Common myeloid progenitor, CD34-positive (primary cell): ENCODE measurements at regions not wholly inside any gene's neighbourhood (a gene's known extent, or its start where the extent isn't known, plus 50 kb on each side); places are given as distances from the start of the nearest gene placed in this dataset.
A peak's percentile ranks its signal among the peaks of the same experiment; 100 is the strongest.

Experiments used
- CTCF ChIA-PET: fragments of 350-600 bp; sonication (Branson Sonifier 250); formaldehyde crosslinking; loops from one replicate; lab custom pipeline; 2021; ENCODE audit warnings: antibody characterized with exemption; lab: Charles Lee
- POLR2A ChIA-PET: fragments of 350-600 bp; sonication (Branson Sonifier 250); formaldehyde crosslinking; loops from one replicate; lab custom pipeline; 2021; ENCODE audit warnings: antibody characterized with exemption; lab: Charles Lee
- DNase-seq, 3 donors: peaks; one replicate each; pipeline versions ENCODE4 v3.0.0 to v3.0.0-alpha.2; 2013
- H3K27ac ChIP-seq, 2 experiments: 1 replicate in 1 of 2; 2 replicates in 1 of 2; pipeline ENCODE4 v1.7.0; 2013; ENCODE audit warnings: inconsistent platforms in 2 of 2, low read length in 2 of 2, mild to moderate bottlenecking in 2 of 2, low read depth in 1 of 2, moderate library complexity in 1 of 2; ENCODE audit not compliant: severe bottlenecking in 2 of 2, insufficient read depth in 1 of 2, poor library complexity in 1 of 2
- H3K27me3 ChIP-seq, 5 experiments: replicated peaks in 2 of 5; 1 replicate in 3 of 5; 2 replicates in 2 of 5; pipeline versions ENCODE4 v1.6.1 to v1.7.0; 2013; ENCODE audit warnings: low read length in 4 of 5, mild to moderate bottlenecking in 2 of 5, moderate library complexity in 2 of 5, inconsistent platforms in 1 of 5; ENCODE audit not compliant: insufficient read depth in 5 of 5, control insufficient read depth in 4 of 5
- H3K36me3 ChIP-seq, 4 experiments: 1 replicate in 2 of 4; 2 replicates in 2 of 4; pipeline versions ENCODE4 v1.6.1 to v1.7.0; 2013; ENCODE audit warnings: low read length in 3 of 4, control low read depth in 1 of 4, mild to moderate bottlenecking in 1 of 4; ENCODE audit not compliant: control insufficient read depth in 4 of 4, insufficient read depth in 4 of 4
- H3K4me1 ChIP-seq, 4 experiments: 1 replicate in 3 of 4; 2 replicates in 1 of 4; pipeline versions ENCODE4 v1.6.1 to v1.7.1; 2013; ENCODE audit warnings: low read length in 3 of 4, mild to moderate bottlenecking in 3 of 4, control low read depth in 1 of 4, inconsistent platforms in 1 of 4, moderate library complexity in 1 of 4; ENCODE audit not compliant: control insufficient read depth in 4 of 4, insufficient read depth in 4 of 4; ENCODE audit errors: control extremely low read depth in 1 of 4
- H3K4me3 ChIP-seq, 7 experiments: 1 replicate in 4 of 7; 2 replicates in 3 of 7; pipeline versions ENCODE4 v1.5.1 to v1.7.0; 2013; ENCODE audit warnings: mild to moderate bottlenecking in 7 of 7, low read length in 6 of 7, moderate library complexity in 6 of 7, inconsistent platforms in 2 of 7, low read depth in 2 of 7, control low read depth in 1 of 7; ENCODE audit not compliant: insufficient read depth in 4 of 7, control insufficient read depth in 1 of 7; ENCODE audit errors: extremely low read depth in 1 of 7
- H3K9me3 ChIP-seq, 5 experiments: 1 replicate in 4 of 5; 2 replicates in 1 of 5; pipeline versions ENCODE4 v1.6.1 to v1.7.1; 2013; ENCODE audit warnings: low read length in 4 of 5, mild to moderate bottlenecking in 2 of 5, inconsistent platforms in 1 of 5, low read depth in 1 of 5, moderate library complexity in 1 of 5; ENCODE audit not compliant: control insufficient read depth in 4 of 5, insufficient read depth in 2 of 5; ENCODE audit errors: control extremely low read depth in 1 of 5
- WGBS: methylation state at CpG from one replicate; pipeline ENCODE4 v1.1.5; 2013; ENCODE audit not compliant: insufficient coverage; 5-methylcytosine and 5-hydroxymethylcytosine counted together

- Histone ChIP-seq H3K9me3 (no peaks in the 10 kb centered on the region), H3K27ac (no peak overlapping the region), H3K4me3 (no peak overlapping the region), H3K4me1 (peaks cover 0 to 41% (median 27%) of the 10 kb centered on the region in 4 experiments), H3K36me3 (no peaks in the 10 kb centered on the region), H3K27me3 (no peaks in the 10 kb centered on the region)
- CTCF ChIA-PET: interaction anchor here (0.7 to 1.4 kb wide), 8 partner anchors 8 to 279 kb away, joined by 3 to 4 read pairs (median 3); no protein-coding TSS in a partner anchor
- WGBS: 79% methylated on average over 20 of the region's 22 CpGs
- POLR2A ChIA-PET: interaction anchor here (0.7 kb wide), 1 partner anchor 44 kb away, joined by 4 read pairs; no protein-coding TSS in a partner anchor
- peak in 2 of 3 donors; percentile 33 to 35 for DNase-seq
These were observed 89.3 kb upstream of the GSE1 start for GRCh38 chr16:85523602-85524364.

GRCh38 chr16:85524365-85524629, 88.8 kb upstream of the GSE1 start:
- H3K36me3 ChIP-seq: no peaks in the 10 kb centered on the region
- H3K9me3 ChIP-seq: no peaks in the 10 kb centered on the region
- no peak overlapping the region for H3K4me3 ChIP-seq
- no peak overlapping the region for H3K27ac ChIP-seq
- ChIA-PET CTCF (interaction anchor here (0.7 to 1.4 kb wide), 4 partner anchors 27 to 63 kb away, joined by 3 to 4 read pairs (median 4); no protein-coding TSS in a partner anchor), POLR2A (interaction anchor here (1.1 kb wide), 1 partner anchor 11 kb away, joined by 4 read pairs; no protein-coding TSS in a partner anchor)
- no peak for DNase-seq
- H3K4me1 ChIP-seq: peaks cover 0 to 45% (median 29%) of the 10 kb centered on the region in 4 experiments
- WGBS: 74% methylated on average over 6 of the region's 8 CpGs
- H3K27me3 ChIP-seq: no peaks in the 10 kb centered on the region

- no peaks in the 10 kb centered on the region for H3K27me3 ChIP-seq
- DNase-seq: peak; percentile 57 to 79 (median 77)
- H3K9me3 ChIP-seq: no peaks in the 10 kb centered on the region
- WGBS: 73% methylated on average over 26 of the region's 29 CpGs
- POLR2A ChIA-PET: interaction anchor here (1.1 kb wide), 1 partner anchor 11 kb away, joined by 4 read pairs; no protein-coding TSS in a partner anchor
- no peaks in the 10 kb centered on the region for H3K36me3 ChIP-seq
- peaks cover 0 to 49% (median 29%) of the 10 kb centered on the region in 4 experiments for H3K4me1 ChIP-seq
- H3K4me3 ChIP-seq: no peak overlapping the region
- CTCF ChIA-PET: interaction anchor here (0.9 to 5.6 kb wide), 6 partner anchors 18 to 63 kb away, joined by 3 to 26 read pairs (median 4); no protein-coding TSS in a partner anchor
- no peak overlapping the region for H3K27ac ChIP-seq
These were observed 88.3 kb upstream of the GSE1 start for GRCh38 chr16:85524630-85525419.

- H3K4me3 ChIP-seq: no peak overlapping the region
- H3K27me3 ChIP-seq: no peaks in the 10 kb centered on the region
- DNase-seq: no peak
- ChIA-PET CTCF (interaction anchor here (0.9 to 5.6 kb wide), 4 partner anchors 17 to 33 kb away, joined by 3 to 26 read pairs (median 4); no protein-coding TSS in a partner anchor), POLR2A (interaction anchor here (0.6 to 1.1 kb wide), 2 partner anchors 9 to 10 kb away, joined by 3 to 4 read pairs; no protein-coding TSS in a partner anchor)
- H3K9me3 ChIP-seq: no peaks in the 10 kb centered on the region
- no peak overlapping the region for H3K27ac ChIP-seq
- no peaks in the 10 kb centered on the region for H3K36me3 ChIP-seq
- WGBS: 96% methylated on average over 8 of the region's 12 CpGs
- peaks cover 0 to 49% (median 29%) of the 10 kb centered on the region in 4 experiments for H3K4me1 ChIP-seq
These were observed 87.5 kb upstream of the GSE1 start for GRCh38 chr16:85525420-85526184.

GRCh38 chr16:85526185-85526974, 86.7 kb upstream of the GSE1 start:
- no peak for DNase-seq
- H3K9me3 ChIP-seq: no peaks in the 10 kb centered on the region
- no peak overlapping the region for H3K27ac ChIP-seq
- H3K27me3 ChIP-seq: no peaks in the 10 kb centered on the region
- WGBS: 97% methylated on average over 13 of the region's 20 CpGs
- POLR2A ChIA-PET: interaction anchor here (0.6 kb wide), 1 partner anchor 10 kb away, joined by 3 read pairs; no protein-coding TSS in a partner anchor
- no peaks in the 10 kb centered on the region for H3K36me3 ChIP-seq
- peaks cover 0 to 49% (median 29%) of the 10 kb centered on the region in 4 experiments for H3K4me1 ChIP-seq
- no peak overlapping the region for H3K4me3 ChIP-seq
- CTCF ChIA-PET: interaction anchor here (0.9 to 5.6 kb wide), 6 partner anchors 13 to 34 kb away, joined by 3 to 35 read pairs (median 5); no protein-coding TSS in a partner anchor
